DOHH2 (cell line): ENCODE measurements at regions not wholly inside any gene's neighbourhood (a gene's known extent, or its start where the extent isn't known, plus 50 kb on each side); places are given as distances from the start of the nearest gene placed in this dataset.
"Not testable (repeated sequence)": the region's sequence is repeated elsewhere in the genome, so short reads cannot be mapped to it uniquely, and the experiment has no call there.

Experiments used
- H3F3A ChIP-seq: fragments of 200-600 bp; sonication (generic), shearing (Covaris generic); 2 replicates; pipeline ENCODE4 v1.6.0; 2016; ENCODE audit warnings: antibody characterized with exemption, mild to moderate bottlenecking; ENCODE audit not compliant: control insufficient read depth, insufficient read depth
- H3K27ac ChIP-seq: fragments of 200-600 bp; sonication (generic); 2 replicates; pipeline ENCODE4 v1.5.1; 2014; ENCODE audit warnings: low read depth, mild to moderate bottlenecking, low read length, moderate library complexity
- H3K27me3 ChIP-seq: fragments of 200-600 bp; sonication (generic); 2 replicates; pipeline ENCODE4 v1.6.1; 2014; ENCODE audit warnings: mild to moderate bottlenecking, low read length, mixed read lengths; ENCODE audit not compliant: control insufficient read depth
- H3K36me3 ChIP-seq: fragments of 200-600 bp; sonication (generic); 2 replicates; pipeline ENCODE4 v1.6.1; 2014; ENCODE audit warnings: mild to moderate bottlenecking, low read length, moderate library complexity, mixed read lengths; ENCODE audit not compliant: control insufficient read depth
- H3K4me1 ChIP-seq: fragments of 200-600 bp; sonication (generic); 2 replicates; pipeline ENCODE4 v1.6.1; 2014; ENCODE audit warnings: mild to moderate bottlenecking, low read length, mixed read lengths; ENCODE audit not compliant: control insufficient read depth
- H3K4me2 ChIP-seq: fragments of 200-600 bp; sonication (generic); 2 replicates; pipeline ENCODE4 v1.6.0; 2014; ENCODE audit warnings: mild to moderate bottlenecking, low read length, moderate library complexity
- H3K4me3 ChIP-seq: fragments of 200-600 bp; sonication (generic); 2 replicates; pipeline ENCODE4 v1.5.1; 2014; ENCODE audit warnings: mild to moderate bottlenecking, low read length, mixed read lengths
- H3K79me2 ChIP-seq: fragments of 200-600 bp; sonication (generic); 2 replicates; pipeline ENCODE4 v1.6.1; 2014; ENCODE audit warnings: mild to moderate bottlenecking, low read length, mixed read lengths; ENCODE audit not compliant: control insufficient read depth
- H3K9me2 ChIP-seq: fragments of 200-600 bp; sonication (generic); replicated peaks from 2 replicates; pipeline ENCODE4 v1.6.1; 2014; ENCODE audit warnings: mild to moderate bottlenecking, low read length, mixed read lengths; ENCODE audit not compliant: control insufficient read depth
- H3K9me3 ChIP-seq: fragments of 200-600 bp; sonication (generic); 2 replicates; pipeline ENCODE4 v1.6.1; 2014; ENCODE audit warnings: antibody characterized with exemption, low read length, mixed read lengths; ENCODE audit not compliant: control insufficient read depth, insufficient read depth
- H4K20me1 ChIP-seq: fragments of 200-600 bp; sonication (generic); 2 replicates; pipeline ENCODE4 v1.6.0; 2014; ENCODE audit warnings: low read depth, mild to moderate bottlenecking, antibody characterized with exemption, low read length, moderate library complexity; ENCODE audit not compliant: control insufficient read depth, insufficient read depth
- EZH2phosphoT487 ChIP-seq: fragments of 200-600 bp; sonication (generic); IDR thresholded peaks from 2 replicates; pipeline ENCODE4 v1.6.1; 2017; ENCODE audit warnings: borderline replicate concordance, mild to moderate bottlenecking, antibody characterized with exemption, low read length, moderate library complexity, mixed read lengths
- TF ChIP-seq, protein P1 (sequence below): fragments of 200-600 bp; sonication (generic); IDR thresholded peaks from one replicate; pipeline ENCODE4 v1.5.1; 2014; ENCODE audit warnings: antibody characterized with exemption, mild to moderate bottlenecking, low read depth, low read length; ENCODE audit not compliant: poor library complexity, severe bottlenecking

DNA sequence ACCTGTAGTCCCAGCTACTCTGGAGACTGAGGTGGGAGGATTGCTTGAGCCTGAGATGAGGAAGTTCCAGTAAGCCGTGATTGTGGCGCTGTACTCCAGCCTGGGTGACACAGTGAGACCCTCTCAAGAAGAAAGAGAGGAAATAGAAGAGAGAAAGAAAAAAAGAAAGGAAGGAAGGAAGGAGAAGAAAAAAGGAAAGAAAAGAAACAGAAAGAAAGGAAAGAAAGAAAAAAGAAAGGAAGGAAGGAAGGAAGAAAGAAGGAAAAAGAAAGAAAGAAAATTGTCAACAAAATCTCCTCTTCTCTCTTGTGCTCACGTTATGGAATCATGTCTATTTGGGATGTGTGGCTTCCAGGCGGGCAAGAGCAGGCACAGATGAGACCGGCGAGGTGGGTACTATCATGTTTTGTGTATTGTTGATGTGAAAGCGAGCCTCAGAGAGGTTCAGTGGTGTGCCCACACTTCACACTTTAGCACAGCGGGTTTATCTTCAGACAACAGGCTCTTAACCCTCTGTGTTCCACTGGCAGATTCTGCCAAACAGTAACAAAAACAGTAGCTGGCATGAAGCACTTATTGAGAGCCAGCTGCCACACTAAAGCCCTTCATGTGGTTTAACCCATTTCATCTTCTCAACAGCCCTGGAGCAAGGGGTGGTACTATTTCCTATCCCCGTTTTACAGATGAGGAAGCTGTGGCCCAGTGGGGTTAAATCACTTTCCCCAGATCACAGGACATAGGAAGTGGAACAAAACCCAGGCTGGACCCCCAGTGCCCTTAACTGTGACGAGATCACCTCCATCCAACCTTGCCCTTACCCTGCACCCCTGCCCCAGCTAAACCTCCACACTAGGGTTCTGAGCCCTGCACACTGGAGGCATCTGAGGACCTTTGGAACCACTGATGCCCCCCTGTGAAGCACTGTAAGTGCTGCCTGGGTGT is 94.7 kb upstream of the TARDBP start:
- TF ChIP-seq, protein P1, sequence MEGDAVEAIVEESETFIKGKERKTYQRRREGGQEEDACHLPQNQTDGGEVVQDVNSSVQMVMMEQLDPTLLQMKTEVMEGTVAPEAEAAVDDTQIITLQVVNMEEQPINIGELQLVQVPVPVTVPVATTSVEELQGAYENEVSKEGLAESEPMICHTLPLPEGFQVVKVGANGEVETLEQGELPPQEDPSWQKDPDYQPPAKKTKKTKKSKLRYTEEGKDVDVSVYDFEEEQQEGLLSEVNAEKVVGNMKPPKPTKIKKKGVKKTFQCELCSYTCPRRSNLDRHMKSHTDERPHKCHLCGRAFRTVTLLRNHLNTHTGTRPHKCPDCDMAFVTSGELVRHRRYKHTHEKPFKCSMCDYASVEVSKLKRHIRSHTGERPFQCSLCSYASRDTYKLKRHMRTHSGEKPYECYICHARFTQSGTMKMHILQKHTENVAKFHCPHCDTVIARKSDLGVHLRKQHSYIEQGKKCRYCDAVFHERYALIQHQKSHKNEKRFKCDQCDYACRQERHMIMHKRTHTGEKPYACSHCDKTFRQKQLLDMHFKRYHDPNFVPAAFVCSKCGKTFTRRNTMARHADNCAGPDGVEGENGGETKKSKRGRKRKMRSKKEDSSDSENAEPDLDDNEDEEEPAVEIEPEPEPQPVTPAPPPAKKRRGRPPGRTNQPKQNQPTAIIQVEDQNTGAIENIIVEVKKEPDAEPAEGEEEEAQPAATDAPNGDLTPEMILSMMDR = no peak
- no peak for TF ChIP-seq EZH2phosphoT487
- no peak overlapping the region for H3K4me3 ChIP-seq
- H3K4me2 ChIP-seq = no peak overlapping the region; the same call in 1 of the 2 replicates
- no peaks in the 10 kb centered on the region for H3K9me2 ChIP-seq
- H3K9me3 ChIP-seq = no peaks in the 10 kb centered on the region
- H3K4me1 ChIP-seq = peaks cover 9% of the 10 kb centered on the region
- no peaks in the 10 kb centered on the region for H3K79me2 ChIP-seq
- H4K20me1 ChIP-seq = no peaks in the 10 kb centered on the region
- H3K27ac ChIP-seq = no peak overlapping the region
- peaks cover 4% of the 10 kb centered on the region; the same call in 1 of the 2 replicates for H3K27me3 ChIP-seq
- H3F3A ChIP-seq = no peaks in the 10 kb centered on the region
- no peaks in the 10 kb centered on the region for H3K36me3 ChIP-seq

DNA sequence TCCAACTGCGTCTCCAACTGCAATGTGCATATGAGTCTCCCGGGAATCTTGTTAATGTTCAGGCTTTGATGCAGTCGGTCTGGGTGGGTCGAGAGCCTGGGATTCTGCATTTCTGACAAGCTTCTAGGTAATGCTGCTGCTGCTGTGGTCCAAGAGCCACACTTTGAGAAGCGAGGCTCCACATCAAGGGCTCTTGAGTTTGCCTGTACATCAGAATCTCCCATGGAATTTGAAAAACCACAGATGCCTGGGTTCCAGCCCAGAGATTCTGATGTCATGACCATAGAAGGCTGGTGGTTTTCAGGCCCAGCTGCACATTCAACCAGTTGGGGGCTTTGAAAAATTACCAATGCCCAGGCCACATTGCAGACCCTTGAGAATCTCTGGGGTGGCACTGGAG is 93.9 kb upstream of the TARDBP start:
- TF ChIP-seq EZH2phosphoT487 = no peak
- TF ChIP-seq, protein P1 = no peak
- Histone ChIP-seq H3K9me2 (no peaks in the 10 kb centered on the region), H3K9me3 (no peaks in the 10 kb centered on the region), H3K79me2 (no peaks in the 10 kb centered on the region), H3K4me1 (peaks cover 9% of the 10 kb centered on the region), H3K36me3 (no peaks in the 10 kb centered on the region), H3K4me2 (no peak overlapping the region), H3K27ac (no peak overlapping the region), H3F3A (no peaks in the 10 kb centered on the region), H3K27me3 (peaks cover 10% of the 10 kb centered on the region; the same call in 1 of the 2 replicates), H4K20me1 (no peaks in the 10 kb centered on the region), H3K4me3 (no peak overlapping the region)

DNA sequence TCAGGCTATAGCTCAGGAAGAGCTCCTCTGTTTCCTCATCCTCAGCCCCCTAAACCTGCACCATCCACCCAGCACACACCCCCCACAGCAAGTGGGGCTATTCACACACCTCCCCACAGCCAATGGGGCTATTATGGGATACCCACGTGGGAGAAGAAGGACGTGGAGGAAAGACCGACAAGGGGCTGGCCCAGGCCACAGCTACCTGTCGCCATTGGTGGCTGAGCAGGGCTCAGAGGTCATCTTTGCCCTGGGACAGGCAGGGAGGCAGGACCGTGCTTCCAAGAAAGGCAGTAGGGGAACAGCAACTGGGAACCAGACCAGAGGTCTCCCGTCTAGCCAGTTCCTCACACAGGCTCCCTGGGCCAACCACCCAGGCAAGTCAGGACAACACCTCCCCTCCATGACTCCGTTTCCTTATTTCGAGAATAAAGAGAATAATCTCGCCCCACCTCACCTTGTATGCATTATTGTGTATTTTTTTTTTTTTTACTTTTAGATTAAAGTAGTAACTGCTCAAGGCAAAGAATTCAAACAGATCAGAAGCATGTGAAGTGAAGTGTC is 92.3 kb upstream of the TARDBP start:
- no peaks in the 10 kb centered on the region for H3K9me2 ChIP-seq
- TF ChIP-seq EZH2phosphoT487 = no peak
- TF ChIP-seq, protein P1 = no peak
- no peak overlapping the region for H3K27ac ChIP-seq
- no peaks in the 10 kb centered on the region for H4K20me1 ChIP-seq
- H3K4me1 ChIP-seq = peaks cover 9% of the 10 kb centered on the region
- H3K4me2 ChIP-seq = no peak overlapping the region
- no peaks in the 10 kb centered on the region for H3F3A ChIP-seq
- no peaks in the 10 kb centered on the region for H3K79me2 ChIP-seq
- H3K9me3 ChIP-seq = no peaks in the 10 kb centered on the region
- H3K4me3 ChIP-seq = no peak overlapping the region
- peaks cover 14% of the 10 kb centered on the region for H3K27me3 ChIP-seq
- no peaks in the 10 kb centered on the region for H3K36me3 ChIP-seq

DNA sequence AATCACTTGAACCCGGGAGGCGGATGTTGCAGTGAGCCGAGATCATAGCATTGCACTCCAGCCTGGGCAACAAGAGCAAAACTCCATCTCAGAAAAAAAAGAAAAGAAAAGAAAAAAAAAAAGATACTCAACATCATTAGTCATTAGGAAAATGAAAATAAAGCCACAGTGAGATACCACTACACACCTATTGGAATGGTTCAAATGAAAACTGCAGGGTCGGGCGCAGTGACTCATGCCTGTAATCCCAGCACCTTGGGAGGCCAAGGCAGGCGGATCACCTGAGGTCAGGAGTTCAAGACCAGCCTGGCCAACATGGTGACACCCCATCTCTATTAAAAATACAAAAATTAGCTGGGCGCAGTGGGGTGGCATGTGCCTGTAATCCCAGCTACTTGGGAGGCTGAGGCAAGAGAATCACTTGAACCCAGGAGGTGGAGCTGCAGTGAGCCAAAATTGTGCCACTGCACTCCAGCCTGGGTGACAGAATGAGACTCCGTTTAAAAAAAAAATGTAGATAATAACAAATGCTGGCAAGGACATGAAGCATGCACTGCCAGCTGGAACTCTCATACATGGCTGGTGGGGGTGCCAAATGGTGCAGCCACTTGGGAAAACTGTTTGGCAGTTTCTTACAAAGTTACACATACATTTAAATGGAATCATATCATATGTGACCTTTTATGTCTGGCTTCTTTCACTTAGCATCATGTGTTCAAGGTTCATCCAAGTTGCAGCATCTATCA is 90.0 kb upstream of the TARDBP start:
- not testable (repeated sequence) for H3K36me3 ChIP-seq, H3K4me3 ChIP-seq, H3F3A ChIP-seq, H3K27ac ChIP-seq, H3K4me2 ChIP-seq, H3K4me1 ChIP-seq, H3K79me2 ChIP-seq, H4K20me1 ChIP-seq, H3K9me3 ChIP-seq, H3K9me2 ChIP-seq
- H3K27me3 ChIP-seq = peaks cover 19% of the 10 kb centered on the region
